ENCODE measurements at regions not wholly inside any gene's neighbourhood (a gene's known extent, or its start where the extent isn't known, plus 50 kb on each side); places are given as distances from the start of the nearest gene placed in this dataset.
"Not testable (repeated sequence)": the region's sequence is repeated elsewhere in the genome, so short reads cannot be mapped to it uniquely, and the experiment has no call there.

DNA sequence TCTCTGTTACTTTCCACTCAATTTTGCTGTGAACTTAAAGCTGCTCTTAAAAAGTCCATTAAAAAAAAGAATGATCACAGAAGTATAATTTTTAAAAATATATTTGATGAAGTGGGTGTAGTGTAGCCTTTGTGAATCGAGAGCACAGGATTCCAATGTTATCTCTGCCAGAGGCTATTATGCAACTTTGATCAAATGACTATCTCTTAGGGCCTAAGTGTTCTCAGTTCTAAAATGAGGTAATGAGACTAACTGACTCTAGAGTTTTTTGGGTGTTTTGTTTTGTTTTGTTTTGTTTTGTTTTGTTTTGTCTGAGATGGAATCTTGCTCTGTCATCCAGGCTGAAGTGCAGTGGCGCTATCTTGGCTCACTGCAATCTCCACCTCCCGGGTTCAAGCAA is 147.5 kb downstream of the FAM72C start:
- not testable (repeated sequence) for TF ChIP-seq NFRKB (IDR thresholded peaks at IDR 0.05); FOXK2 (IDR thresholded peaks at IDR 0.05); SUZ12 (IDR thresholded peaks at IDR 0.05); ZNF384 (IDR thresholded peaks at IDR 0.05); ARNT (IDR thresholded peaks at IDR 0.05); TARDBP (IDR thresholded peaks at IDR 0.05); HDGF (IDR thresholded peaks at IDR 0.05; ENCODE audit: borderline replicate concordance); CTBP1 (IDR thresholded peaks at IDR 0.05; ENCODE audit: borderline replicate concordance); LEF1 (IDR thresholded peaks at IDR 0.05; ENCODE audit: borderline replicate concordance); SP1 (IDR thresholded peaks at IDR 0.05); ELF4 (IDR thresholded peaks at IDR 0.05)
